Fibroblast of pulmonary artery (primary cell): ENCODE measurements at regions not wholly inside any gene's neighbourhood (a gene's known extent, or its start where the extent isn't known, plus 50 kb on each side); places are given as distances from the start of the nearest gene placed in this dataset.

ENCODE experiments used
- DNase-seq: peaks from one replicate; pipeline ENCODE4 v3.0.0-alpha.2; 2010; ENCODE audit warnings: low read depth
- H3K4me3 ChIP-seq: replicated peaks from 2 replicates; pipeline ENCODE4 v1.5.1; 2011; ENCODE audit warnings: low read depth, mild to moderate bottlenecking, control low read depth, low read length, moderate library complexity
- TF ChIP-seq, protein P1 (sequence below): IDR thresholded peaks from 2 replicates; pipeline ENCODE4 v1.5.1; 2011; ENCODE audit warnings: mild to moderate bottlenecking, control low read depth, low read length, inconsistent platforms; ENCODE audit errors: missing control alignments

DNA sequence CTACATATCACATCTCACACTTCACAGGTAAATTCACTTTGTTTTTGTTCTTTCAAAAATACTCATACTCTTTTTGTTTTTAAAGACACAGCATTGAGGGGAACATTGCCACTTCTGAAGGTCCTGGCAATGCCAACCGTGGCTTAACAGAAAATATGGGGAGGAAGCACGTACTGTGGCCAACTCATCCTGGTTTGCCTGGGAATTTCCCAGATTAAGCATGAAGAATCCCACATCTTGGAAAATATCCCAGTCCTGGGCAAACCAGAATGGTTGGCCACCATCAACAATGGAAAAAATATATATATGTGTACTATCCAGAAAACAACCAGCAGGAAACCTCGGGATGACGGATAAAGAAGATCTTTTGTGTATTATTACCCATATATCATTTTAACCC, 1032.2 kb upstream of the SLC10A2 start:
- H3K4me3 ChIP-seq: no peak overlapping the region
- TF ChIP-seq, protein P1, sequence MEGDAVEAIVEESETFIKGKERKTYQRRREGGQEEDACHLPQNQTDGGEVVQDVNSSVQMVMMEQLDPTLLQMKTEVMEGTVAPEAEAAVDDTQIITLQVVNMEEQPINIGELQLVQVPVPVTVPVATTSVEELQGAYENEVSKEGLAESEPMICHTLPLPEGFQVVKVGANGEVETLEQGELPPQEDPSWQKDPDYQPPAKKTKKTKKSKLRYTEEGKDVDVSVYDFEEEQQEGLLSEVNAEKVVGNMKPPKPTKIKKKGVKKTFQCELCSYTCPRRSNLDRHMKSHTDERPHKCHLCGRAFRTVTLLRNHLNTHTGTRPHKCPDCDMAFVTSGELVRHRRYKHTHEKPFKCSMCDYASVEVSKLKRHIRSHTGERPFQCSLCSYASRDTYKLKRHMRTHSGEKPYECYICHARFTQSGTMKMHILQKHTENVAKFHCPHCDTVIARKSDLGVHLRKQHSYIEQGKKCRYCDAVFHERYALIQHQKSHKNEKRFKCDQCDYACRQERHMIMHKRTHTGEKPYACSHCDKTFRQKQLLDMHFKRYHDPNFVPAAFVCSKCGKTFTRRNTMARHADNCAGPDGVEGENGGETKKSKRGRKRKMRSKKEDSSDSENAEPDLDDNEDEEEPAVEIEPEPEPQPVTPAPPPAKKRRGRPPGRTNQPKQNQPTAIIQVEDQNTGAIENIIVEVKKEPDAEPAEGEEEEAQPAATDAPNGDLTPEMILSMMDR: no peak
- DNase-seq: peak; percentile 7

DNA sequence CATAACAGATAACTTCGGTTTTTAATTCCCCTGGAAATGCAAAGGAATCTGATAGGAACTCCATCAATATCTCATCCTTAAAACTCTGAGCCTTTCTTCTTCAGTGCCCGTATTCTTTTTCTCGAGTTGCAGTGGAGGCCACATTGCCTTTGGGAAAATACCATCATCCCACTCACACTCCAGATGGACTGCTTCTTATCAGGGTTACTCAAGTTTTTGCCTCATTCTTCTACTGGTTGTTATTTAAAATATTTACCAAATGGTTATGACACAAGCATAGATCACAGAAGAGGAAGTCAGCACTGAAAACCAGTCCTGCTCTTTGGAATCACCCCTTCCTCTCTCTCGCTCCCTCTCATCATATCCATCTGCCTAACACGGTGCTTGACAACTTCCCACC, 1020.5 kb upstream of the SLC10A2 start:
- TF ChIP-seq, protein P1: no peak

DNA sequence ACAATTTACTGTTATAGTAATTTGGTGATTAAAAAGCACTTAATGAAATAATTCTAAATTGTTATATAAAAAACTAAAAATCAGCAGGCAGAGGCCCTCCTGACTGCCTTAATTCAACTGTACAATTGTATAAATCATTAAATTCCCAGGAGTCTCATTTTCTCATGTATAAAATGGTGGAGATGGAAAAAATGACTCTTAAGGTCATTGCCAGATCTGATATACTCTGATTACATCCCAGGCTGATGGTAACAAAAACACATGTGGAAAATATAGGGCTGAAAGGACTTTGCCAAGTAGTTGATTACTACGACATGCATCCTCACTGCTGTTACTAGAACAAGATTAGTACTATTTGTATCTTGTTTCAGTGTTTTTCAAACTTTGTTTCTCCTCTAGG, 1020.0 kb upstream of the SLC10A2 start:
- TF ChIP-seq, protein P1: no peak
- DNase-seq: peak; percentile 33
- H3K4me3 ChIP-seq: no peak overlapping the region

More for the DNA sequence above, 1020.5 kb upstream of the SLC10A2 start:
- H3K4me3 ChIP-seq: no peak overlapping the region
- DNase-seq: peak; percentile 76

DNA sequence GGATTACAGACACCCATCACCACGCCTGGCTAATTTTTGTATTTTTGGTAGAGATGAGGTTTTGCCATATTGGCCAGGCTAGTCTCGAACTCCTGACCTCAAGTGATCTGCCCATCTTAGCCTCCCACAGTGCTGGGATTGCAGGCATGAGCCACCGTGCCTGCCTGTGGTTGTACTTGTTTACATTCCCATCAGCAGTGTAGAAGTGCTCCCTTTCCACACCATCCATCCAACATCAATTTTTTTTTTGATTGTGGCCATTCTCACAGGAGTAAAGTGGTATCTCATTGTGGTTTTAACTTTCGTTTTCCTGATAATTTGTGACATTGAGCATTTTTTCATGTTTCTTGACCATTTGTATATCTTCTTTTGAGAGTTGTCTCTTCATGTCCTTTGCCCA, 1019.4 kb upstream of the SLC10A2 start:
- peak; percentile 11 for DNase-seq
- no peak overlapping the region for H3K4me3 ChIP-seq
- TF ChIP-seq, protein P1: no peak

DNA sequence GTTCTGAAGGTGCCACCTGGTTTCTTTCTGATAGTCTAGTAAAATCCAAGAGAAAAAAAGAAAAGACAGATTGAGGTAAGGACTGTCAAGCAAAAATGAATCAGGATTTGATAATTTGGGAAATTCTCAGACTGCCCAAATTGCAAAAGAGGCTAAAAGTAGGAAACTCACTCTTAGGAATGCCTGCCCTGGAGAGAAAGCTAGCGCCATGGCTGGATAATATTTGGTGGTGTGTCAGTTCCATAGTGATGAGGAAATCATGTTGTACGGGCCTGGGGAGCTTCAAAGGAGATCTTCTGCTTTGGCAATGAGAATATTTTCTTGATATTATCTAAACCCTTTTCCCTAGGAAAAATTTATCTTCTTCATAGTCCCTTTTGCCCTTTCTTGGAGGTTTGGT, 1008.1 kb upstream of the SLC10A2 start:
- H3K4me3 ChIP-seq: no peak overlapping the region
- peak; percentile 10 for DNase-seq
- TF ChIP-seq, protein P1: no peak

DNA sequence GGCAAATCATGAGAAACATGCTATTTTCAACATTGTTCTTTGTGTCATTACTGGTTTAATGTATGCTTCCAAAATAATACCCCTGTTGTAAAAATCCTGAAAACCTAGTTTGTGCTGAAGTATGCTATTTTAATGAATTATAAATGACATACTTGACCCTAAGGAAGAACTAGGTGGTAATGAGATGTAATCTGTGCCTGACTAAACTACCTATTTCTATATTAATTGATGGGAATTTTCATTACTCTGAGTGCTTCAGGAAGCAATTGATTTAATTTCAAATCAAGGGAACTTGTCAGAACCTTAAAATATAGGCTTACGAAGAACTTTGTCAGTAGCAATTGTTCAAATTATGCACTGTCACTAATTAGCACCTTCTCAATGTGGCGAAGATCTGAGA, 1005.6 kb upstream of the SLC10A2 start:
- TF ChIP-seq, protein P1: no peak
- DNase-seq: no peak
- no peak overlapping the region for H3K4me3 ChIP-seq

DNA sequence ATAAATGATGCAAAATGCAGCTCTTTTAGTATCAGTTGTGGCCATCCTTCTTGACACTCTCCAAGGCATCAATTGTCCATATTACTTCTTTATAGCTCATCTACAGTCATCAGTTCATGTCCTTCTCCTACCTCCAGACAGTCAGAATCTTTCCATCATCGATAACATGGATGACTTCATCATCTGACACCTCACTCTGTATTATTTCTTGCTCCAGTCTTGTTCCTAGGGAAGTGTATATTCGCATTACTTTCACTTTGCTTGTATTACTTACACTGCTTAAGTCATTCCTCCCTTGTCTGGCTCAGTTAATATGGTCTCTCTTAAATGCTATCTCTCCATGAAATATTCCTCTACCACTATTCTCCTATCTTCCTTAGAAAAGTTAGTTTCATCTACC, 999.1 kb upstream of the SLC10A2 start:
- no peak overlapping the region for H3K4me3 ChIP-seq
- no peak for DNase-seq
- TF ChIP-seq, protein P1: no peak
